ENCODE measurements at regions not wholly inside any gene's neighbourhood (a gene's known extent, or its start where the extent isn't known, plus 50 kb on each side); places are given as distances from the start of the nearest gene placed in this dataset.

DNA sequence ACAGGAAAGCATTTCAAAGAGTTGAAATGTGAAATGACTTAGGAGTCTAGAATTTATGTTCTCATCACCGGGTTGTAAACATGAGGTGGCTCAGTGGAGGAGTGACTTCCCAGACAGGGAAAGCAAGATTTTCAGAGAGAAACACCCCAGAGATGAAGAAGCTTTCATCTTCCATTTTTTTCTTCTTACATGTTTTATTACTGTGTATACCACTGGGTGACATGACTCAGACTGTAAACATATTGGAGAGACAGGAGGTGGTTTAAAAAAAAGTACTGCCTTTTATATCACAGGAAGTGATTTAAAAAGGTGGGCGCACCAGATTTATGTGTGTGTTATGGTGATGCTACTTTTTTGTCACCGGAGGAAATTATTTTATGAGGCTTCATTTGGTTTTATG lies 209.1 kb upstream of the TUT7 start:
- H3K4me2 ChIP-seq (ENCODE audit: low read length) = no peak overlapping the region
- H3K27ac ChIP-seq (ENCODE audit: low read depth, low read length) = no peak overlapping the region
- H3K27me3 ChIP-seq (ENCODE audit: control insufficient read depth, low read length) = no peaks in the 10 kb centered on the region
- no peaks in the 10 kb centered on the region for H3K9me2 ChIP-seq (replicated peaks; ENCODE audit: control insufficient read depth, low read length)
- H3K4me3 ChIP-seq (ENCODE audit: low read length) = no peak overlapping the region
- no peaks in the 10 kb centered on the region for H3K4me1 ChIP-seq (ENCODE audit: control insufficient read depth, low read length)
- H4K20me1 ChIP-seq (ENCODE audit: control insufficient read depth, insufficient read depth, low read depth, low read length) = no peaks in the 10 kb centered on the region
- no peaks in the 10 kb centered on the region for H3F3A ChIP-seq (ENCODE audit: control insufficient read depth, insufficient read depth)
- H3K36me3 ChIP-seq (ENCODE audit: control insufficient read depth, low read length) = no peaks in the 10 kb centered on the region
- H3K79me2 ChIP-seq (ENCODE audit: control insufficient read depth, low read length) = no peaks in the 10 kb centered on the region
- TF ChIP-seq EZH2phosphoT487 (IDR thresholded peaks at IDR 0.05; ENCODE audit: borderline replicate concordance, low read length) = no peak
- TF ChIP-seq, protein P1, sequence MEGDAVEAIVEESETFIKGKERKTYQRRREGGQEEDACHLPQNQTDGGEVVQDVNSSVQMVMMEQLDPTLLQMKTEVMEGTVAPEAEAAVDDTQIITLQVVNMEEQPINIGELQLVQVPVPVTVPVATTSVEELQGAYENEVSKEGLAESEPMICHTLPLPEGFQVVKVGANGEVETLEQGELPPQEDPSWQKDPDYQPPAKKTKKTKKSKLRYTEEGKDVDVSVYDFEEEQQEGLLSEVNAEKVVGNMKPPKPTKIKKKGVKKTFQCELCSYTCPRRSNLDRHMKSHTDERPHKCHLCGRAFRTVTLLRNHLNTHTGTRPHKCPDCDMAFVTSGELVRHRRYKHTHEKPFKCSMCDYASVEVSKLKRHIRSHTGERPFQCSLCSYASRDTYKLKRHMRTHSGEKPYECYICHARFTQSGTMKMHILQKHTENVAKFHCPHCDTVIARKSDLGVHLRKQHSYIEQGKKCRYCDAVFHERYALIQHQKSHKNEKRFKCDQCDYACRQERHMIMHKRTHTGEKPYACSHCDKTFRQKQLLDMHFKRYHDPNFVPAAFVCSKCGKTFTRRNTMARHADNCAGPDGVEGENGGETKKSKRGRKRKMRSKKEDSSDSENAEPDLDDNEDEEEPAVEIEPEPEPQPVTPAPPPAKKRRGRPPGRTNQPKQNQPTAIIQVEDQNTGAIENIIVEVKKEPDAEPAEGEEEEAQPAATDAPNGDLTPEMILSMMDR (IDR thresholded peaks at IDR 0.05; ENCODE audit: low read depth, low read length, poor library complexity, severe bottlenecking) = no peak
- no peaks in the 10 kb centered on the region for H3K9me3 ChIP-seq (ENCODE audit: control insufficient read depth, insufficient read depth, low read length)

DNA sequence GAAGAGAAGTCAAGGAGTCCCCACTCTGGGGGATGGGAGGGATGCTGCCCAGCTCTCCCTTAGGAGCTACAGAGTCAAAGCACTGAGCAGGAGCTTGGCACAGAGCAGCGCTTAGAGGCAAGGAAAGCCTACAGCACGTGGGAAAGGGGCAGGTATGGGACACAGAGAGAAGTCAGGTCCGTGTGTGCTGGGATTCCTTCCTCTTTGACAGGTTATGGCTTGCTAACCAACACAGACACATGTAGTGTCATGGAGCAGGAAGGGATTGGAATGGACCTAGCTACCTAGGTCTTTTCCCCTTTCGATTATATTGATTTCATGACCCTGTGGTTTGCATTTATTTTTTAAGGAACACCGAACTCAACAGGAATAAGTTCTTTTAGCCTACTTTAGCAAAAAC lies 208.5 kb upstream of the TUT7 start:
- no peaks in the 10 kb centered on the region for H3K79me2 ChIP-seq (ENCODE audit: control insufficient read depth, low read length)

DNA sequence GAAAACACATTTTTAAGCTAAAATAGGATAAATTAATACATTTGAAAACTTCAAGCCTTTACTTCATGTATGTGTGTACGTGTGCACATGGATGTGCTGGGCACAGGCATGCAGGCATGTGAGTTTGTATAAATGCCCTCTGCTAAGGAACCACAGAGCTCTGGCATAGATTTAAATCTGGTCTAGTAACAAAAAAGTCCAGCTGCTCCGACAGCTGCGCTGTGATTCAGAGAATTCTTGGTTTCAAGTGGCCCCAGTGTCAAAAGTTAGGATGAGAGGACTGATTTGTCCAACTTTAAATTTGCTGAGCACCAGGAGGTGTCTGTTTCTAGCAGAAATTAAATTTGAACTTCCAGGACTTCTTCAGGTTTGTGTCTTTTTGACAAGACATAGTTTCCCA lies 203.7 kb upstream of the TUT7 start:
- Histone ChIP-seq H3K79me2 (ENCODE audit: control insufficient read depth, low read length) (no peaks in the 10 kb centered on the region), H3K4me1 (ENCODE audit: control insufficient read depth, low read length) (no peaks in the 10 kb centered on the region), H3K4me3 (ENCODE audit: low read length) (no peak overlapping the region), H3K9me2 (replicated peaks; ENCODE audit: control insufficient read depth, low read length) (no peaks in the 10 kb centered on the region), H3F3A (ENCODE audit: control insufficient read depth, insufficient read depth) (no peaks in the 10 kb centered on the region), H3K27ac (ENCODE audit: low read depth, low read length) (no peak overlapping the region), H3K9me3 (ENCODE audit: control insufficient read depth, insufficient read depth, low read length) (no peaks in the 10 kb centered on the region), H4K20me1 (ENCODE audit: control insufficient read depth, insufficient read depth, low read depth, low read length) (no peaks in the 10 kb centered on the region), H3K4me2 (ENCODE audit: low read length) (no peak overlapping the region), H3K36me3 (ENCODE audit: control insufficient read depth, low read length) (no peaks in the 10 kb centered on the region), H3K27me3 (ENCODE audit: control insufficient read depth, low read length) (no peaks in the 10 kb centered on the region)
- TF ChIP-seq, protein P1 (IDR thresholded peaks at IDR 0.05; ENCODE audit: low read depth, low read length, poor library complexity, severe bottlenecking) = no peak
- no peak for TF ChIP-seq EZH2phosphoT487 (IDR thresholded peaks at IDR 0.05; ENCODE audit: borderline replicate concordance, low read length)

More for the DNA sequence above, 208.5 kb upstream of the TUT7 start:
- TF ChIP-seq EZH2phosphoT487 (IDR thresholded peaks at IDR 0.05; ENCODE audit: borderline replicate concordance, low read length) = no peak
- TF ChIP-seq, protein P1 (IDR thresholded peaks at IDR 0.05; ENCODE audit: low read depth, low read length, poor library complexity, severe bottlenecking) = no peak
- Histone ChIP-seq H3K4me1 (ENCODE audit: control insufficient read depth, low read length) (no peaks in the 10 kb centered on the region), H3K4me2 (ENCODE audit: low read length) (no peak overlapping the region), H3K27me3 (ENCODE audit: control insufficient read depth, low read length) (no peaks in the 10 kb centered on the region), H3K9me2 (replicated peaks; ENCODE audit: control insufficient read depth, low read length) (no peaks in the 10 kb centered on the region), H3K36me3 (ENCODE audit: control insufficient read depth, low read length) (no peaks in the 10 kb centered on the region), H3K27ac (ENCODE audit: low read depth, low read length) (no peak overlapping the region), H3K9me3 (ENCODE audit: control insufficient read depth, insufficient read depth, low read length) (no peaks in the 10 kb centered on the region), H3F3A (ENCODE audit: control insufficient read depth, insufficient read depth) (no peaks in the 10 kb centered on the region), H3K4me3 (ENCODE audit: low read length) (no peak overlapping the region), H4K20me1 (ENCODE audit: control insufficient read depth, insufficient read depth, low read depth, low read length) (no peaks in the 10 kb centered on the region)

Measured in DOHH2 (cell line).